ENCODE measurements at regions not wholly inside any gene's neighbourhood (a gene's known extent, or its start where the extent isn't known, plus 50 kb on each side); places are given as distances from the start of the nearest gene placed in this dataset.

DNA sequence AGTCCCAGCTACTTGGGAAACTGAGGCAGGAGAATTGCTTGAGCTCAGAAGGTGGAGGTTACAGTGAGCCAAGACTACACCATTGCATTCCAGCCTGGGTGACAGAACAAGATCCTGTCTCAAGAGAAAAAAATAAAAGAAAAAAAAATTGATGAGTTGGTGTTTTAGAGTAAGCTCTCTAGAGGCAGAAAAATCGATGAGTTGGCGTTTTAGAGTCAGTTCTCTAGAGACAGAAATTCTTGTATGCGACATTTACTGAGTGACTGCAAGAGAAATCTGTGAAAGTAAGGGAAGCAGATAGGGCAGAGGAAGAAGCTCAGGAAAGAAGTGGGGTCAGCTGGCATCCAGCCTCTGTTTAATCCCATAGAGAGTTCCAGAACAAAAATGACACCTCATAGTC lies 298.7 kb upstream of the ARRDC4 start:
- no peak overlapping the region for H3K4me3 ChIP-seq (ENCODE audit: low read depth, low read length)
- no peak for DNase-seq (ENCODE audit: low read depth)

DNA sequence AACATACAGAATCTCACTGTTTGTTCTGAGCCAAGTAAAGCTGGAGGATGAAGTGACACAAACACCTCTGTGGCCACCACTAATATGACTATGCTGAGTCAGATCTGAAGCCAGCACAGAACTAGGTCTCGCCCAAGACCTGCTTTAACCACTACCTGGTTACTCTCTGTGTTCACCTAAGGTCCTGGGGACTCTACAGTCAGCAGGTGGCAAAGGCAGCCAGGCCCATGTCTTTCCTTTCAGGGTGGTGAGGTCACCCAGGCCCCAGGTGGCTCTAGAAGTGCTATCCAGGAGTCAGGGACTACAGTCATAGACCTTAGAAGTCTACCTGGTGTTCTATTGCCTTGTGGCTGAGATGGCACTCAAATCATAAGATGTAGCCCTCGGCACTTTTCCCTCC lies 287.9 kb upstream of the ARRDC4 start:
- DNase-seq (ENCODE audit: low read depth) = no peak
- no peak overlapping the region for H3K4me3 ChIP-seq (ENCODE audit: low read depth, low read length)

DNA sequence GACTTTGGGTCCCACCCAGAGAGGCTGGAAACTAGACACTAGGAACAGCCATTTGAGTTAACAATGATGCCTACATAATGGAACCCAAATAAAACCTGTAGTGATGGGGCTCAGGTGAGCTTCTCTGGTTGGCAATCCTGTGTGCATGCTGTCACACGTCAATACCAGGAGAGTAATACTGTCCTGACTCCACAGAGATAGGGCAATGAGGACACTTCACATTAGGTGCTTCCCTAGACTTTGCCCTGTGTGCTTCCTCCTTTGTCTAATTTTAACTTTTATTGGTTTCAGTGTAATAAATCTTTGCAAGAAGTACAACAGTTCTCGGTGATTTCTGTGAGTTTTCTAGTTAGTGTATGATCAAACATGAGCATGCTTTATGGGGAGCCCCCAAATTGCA lies 281.8 kb upstream of the ARRDC4 start:
- no peak overlapping the region for H3K4me3 ChIP-seq (ENCODE audit: low read depth, low read length)
- no peak for DNase-seq (ENCODE audit: low read depth)

DNA sequence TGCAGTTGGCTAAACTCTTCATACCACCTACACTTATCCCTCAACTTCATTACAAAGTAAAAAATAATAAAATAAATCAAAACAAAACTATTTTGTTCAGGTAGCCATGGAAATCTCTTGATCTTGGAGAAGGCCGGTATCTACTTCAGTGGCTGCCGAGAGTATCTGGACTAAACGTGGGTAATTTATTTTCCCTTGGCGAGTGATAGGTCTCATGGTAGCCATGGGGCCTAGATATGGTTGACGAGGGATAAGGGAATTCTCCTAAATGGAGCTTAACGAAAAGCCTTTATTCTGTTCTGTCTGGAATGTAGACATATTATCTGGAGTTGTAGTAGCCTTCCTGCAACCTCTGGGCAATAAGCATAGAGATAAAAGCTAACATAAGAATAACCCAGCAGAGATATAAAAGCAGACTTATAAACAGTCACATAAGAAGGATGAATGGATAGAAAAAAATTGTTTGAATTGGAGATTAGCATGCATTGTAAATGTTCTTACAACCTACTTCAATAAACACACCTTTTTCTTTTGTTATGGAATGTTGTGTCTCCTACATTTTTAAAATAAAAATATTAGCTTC lies 281.3 kb upstream of the ARRDC4 start:
- no peak overlapping the region for H3K4me3 ChIP-seq (ENCODE audit: low read depth, low read length)
- no peak for DNase-seq (ENCODE audit: low read depth)

DNA sequence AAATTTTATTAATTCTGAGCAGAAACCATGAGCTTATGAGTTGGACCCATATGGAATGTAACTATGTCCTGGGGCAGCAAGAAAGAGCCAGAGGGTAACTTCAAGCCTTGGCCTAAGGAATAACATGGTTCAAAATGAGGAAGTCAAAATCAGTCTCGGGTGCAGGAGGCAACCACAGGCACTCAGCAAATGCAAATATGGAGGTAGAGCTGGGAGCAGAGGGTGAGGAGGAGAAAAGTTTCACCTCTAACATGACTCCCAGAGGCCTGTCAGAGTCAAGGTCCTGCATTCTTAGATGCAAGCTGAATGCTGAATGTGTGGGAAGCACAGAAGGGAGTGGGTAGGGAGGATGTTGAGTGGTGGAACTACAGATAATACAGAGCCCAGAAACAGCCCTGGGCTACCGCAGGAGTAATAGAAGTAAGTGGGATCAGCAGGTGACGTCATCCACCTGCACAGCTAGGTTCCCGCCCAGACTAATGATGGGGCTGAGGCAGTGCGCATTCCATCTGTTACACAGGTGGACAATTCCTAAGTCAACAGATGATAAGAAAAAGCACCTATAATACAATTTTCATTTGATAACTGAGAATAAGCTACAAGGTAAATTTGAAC lies 279.8 kb upstream of the ARRDC4 start:
- no peak for DNase-seq (ENCODE audit: low read depth)
- H3K4me3 ChIP-seq (ENCODE audit: low read depth, low read length) = no peak overlapping the region

DNA sequence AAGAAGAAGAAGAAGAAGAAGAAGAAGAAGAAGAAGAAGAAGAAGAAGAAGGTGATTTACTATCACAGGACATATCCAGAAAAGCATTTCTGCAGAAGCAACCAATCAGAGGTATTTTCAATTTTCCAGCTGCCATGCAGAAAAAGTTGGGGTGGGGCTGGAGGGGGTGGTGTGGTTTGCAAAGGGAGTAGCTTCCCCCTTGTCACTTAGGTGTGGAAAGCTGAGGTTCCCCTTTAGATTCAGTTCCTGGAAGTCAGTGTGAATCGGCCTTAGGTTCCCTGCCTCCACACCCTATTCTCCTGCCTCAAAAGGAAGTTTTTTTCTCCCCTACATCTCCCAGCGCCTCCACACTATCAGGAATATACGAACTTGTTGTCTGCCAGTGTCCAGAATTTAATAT lies 276.7 kb upstream of the ARRDC4 start:
- DNase-seq (ENCODE audit: low read depth) = no peak
- no peak overlapping the region for H3K4me3 ChIP-seq (ENCODE audit: low read depth, low read length)

DNA sequence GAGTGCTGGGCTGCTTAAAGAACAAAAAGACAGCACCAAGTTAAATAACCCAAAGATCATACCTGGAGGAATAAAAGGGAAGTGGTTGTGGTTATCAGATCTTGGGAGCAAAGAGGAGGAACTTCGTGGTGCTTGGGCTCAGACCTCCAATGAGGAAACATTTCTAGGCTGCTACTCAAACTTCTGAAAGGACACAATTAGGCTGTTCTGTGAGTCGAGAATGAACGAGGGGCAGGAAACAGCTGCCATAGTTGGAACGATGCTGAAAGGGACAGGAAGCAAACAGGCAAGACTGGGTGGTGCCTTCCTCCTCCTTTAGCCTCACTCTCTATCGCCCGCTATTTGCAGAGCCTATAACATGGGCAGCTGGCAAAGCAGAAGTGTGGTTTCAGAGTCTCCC lies 276.3 kb upstream of the ARRDC4 start:
- DNase-seq (ENCODE audit: low read depth) = no peak
- no peak overlapping the region for H3K4me3 ChIP-seq (ENCODE audit: low read depth, low read length)

DNA sequence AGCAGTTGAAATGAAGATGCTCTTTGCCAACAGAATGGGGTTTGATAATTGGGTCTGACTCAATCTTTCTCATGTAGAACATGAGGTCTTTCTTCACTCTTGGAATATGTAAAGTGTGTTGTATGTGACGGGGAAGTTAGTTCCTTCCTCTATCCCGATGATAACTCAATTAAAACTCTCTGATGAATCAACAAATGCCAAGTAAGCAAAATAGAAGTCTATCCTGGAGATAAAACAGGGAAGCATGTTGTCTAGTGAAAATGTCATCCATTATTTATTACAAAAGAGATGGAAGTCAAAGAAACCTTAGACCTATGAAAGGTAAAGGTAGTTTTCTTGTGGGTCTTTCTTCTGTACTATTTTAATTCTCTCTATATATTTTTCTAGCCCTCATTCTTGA lies 274.2 kb upstream of the ARRDC4 start:
- no peak for DNase-seq (ENCODE audit: low read depth)
- no peak overlapping the region for H3K4me3 ChIP-seq (ENCODE audit: low read depth, low read length)

DNA sequence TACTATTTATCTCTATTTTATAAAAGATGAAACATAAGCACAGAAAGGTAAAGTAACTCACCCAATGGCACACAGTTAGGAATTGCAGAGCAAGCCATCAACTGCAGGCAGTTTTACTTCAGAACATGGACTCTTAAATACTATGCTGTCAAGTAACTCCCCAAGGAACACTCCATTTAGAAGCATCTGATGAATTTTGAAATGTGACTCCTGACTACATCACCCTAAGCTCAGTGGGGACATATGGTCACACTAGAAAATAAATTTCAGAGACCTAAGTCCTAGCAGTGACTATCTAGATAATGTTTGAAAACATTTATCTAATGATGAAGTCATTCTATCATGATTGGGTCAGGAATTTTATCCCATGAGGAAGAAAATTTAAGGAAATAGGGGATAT lies 272.8 kb upstream of the ARRDC4 start:
- no peak for DNase-seq (ENCODE audit: low read depth)
- H3K4me3 ChIP-seq (ENCODE audit: low read depth, low read length) = no peak overlapping the region

DNA sequence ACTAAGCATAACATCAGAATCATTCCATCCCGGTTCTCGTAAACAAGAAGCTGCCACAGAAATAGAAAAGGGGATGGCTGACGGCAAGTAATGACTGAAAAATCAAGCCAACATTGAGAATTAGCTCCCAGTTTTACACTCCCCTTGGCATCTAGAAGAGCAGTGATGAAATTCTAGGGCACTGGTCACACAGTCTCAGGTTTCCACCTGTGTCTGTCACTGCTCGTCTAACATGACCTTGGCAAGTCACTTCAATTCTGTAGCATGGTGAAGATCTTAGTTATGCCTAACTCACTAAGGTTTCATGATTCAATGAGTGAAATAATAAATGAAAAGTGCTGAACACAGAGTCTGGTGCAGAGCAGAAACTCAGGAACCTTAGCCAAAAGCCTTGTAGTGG lies 272.3 kb upstream of the ARRDC4 start:
- no peak overlapping the region for H3K4me3 ChIP-seq (ENCODE audit: low read depth, low read length)
- DNase-seq (ENCODE audit: low read depth) = no peak

DNA sequence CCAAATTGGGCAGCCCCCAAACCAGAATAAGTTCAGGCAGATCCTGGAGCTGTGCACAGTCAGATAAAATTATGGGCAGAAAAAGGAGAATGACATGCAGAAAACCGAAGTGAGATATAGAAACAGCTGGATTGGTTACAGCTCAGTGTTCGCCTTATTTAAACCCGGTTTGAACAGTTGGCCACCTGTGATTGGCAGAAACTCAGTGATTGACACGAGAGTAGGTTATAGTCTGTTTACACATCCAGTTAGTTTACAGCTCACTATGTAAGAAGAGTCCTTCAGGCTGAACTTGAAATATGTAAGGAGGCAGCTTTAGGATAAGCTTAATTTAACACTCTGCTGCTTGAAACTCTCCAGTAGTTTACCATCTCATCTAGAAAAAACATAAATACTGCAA lies 271.6 kb upstream of the ARRDC4 start:
- no peak overlapping the region for H3K4me3 ChIP-seq (ENCODE audit: low read depth, low read length)
- DNase-seq (ENCODE audit: low read depth) = no peak

DNA sequence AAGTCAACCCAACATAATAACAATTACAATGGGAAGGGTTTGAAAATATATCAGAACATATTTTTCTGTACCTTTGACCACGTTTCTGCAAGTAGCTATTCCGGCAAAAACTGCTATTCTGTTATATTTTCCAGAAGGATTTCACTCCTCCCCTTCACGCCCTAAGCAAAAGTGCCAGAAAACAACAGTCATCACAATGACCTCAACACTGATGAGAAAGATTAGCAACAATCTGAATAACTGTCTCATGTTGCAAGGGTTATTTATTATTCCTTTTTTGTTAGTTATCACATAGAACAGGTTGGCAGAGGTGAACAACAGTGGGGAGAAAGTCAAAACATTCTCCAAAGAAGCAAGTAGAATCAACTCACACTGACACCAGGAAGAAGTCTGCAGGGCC lies 269.4 kb upstream of the ARRDC4 start:
- no peak for DNase-seq (ENCODE audit: low read depth)
- H3K4me3 ChIP-seq (ENCODE audit: low read depth, low read length) = no peak overlapping the region

DNA sequence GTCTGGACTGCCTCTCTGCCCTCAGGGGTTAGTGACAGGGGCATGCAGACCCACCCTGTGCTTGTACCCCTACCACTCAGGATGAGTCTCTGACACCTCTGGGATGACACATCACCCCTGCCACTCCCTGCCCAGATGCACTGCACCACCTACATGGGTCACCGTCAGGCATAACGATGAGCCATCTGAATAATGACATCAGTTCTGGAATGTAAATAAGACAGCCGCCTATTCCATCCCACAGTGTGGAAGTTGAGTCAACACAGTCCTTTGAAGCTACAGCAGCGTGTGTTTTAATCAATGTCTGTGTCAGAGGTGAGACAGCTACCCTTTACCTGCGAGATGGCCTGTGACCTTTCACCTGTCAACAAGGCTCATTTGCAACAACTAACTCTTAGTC lies 268.7 kb upstream of the ARRDC4 start:
- DNase-seq (ENCODE audit: low read depth) = no peak
- no peak overlapping the region for H3K4me3 ChIP-seq (ENCODE audit: low read depth, low read length)

DNA sequence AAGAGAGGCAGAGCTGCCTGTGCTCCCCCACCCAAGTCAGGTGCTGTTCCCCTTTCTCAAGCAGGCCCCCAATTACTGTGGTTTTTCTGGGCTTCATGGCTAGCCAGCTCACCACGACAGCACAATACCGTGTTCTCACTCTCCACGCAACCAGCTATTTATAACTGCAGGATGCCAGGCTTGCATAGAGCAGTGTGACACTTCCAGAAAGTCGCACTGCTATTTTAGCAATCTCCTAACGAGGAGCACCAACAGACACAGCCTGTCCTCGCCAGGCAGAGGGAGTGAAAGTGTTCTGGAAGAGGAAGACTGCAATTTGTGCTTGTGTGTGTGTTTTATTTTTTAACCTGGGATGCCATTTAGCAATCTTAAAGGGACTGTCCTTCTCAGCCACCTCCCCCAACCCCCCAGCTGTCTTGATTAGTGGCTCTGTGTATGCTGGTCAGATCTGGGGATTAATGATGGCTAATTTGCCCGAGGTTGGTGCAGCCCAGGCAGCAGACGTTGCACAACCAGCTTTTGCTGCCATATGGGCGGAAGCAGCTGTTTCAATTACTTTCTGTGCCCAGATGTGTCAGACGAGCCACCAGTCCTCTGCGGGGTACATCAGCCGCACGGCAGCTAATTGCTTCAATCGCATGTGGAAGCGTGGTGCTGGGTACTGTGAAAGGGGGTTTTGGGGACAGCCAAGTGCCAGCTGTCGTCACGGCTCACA lies 268.0 kb upstream of the ARRDC4 start:
- DNase-seq (ENCODE audit: low read depth) = no peak
- H3K4me3 ChIP-seq (ENCODE audit: low read depth, low read length) = no peak overlapping the region

DNA sequence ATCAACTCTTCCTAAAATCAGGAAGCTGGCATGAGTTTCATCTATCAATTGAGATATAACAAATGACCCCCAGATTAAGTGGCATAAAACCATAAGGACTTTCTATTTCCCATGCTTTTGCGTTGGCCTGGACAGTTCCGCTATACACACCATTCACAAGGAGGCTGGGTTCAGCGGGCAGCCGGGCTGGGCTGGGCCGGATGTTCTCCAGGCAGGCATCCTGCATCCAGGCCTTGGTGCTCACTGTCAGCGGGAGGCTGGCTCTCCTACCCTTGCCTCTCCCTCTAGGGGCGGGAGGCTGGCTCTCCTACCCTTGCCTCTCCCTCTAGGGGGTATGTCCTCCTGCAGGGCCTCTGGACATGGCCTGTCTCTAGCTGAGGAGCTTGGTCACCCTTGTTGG lies 266.0 kb upstream of the ARRDC4 start:
- DNase-seq (ENCODE audit: low read depth) = no peak
- no peak overlapping the region for H3K4me3 ChIP-seq (ENCODE audit: low read depth, low read length)

DNA sequence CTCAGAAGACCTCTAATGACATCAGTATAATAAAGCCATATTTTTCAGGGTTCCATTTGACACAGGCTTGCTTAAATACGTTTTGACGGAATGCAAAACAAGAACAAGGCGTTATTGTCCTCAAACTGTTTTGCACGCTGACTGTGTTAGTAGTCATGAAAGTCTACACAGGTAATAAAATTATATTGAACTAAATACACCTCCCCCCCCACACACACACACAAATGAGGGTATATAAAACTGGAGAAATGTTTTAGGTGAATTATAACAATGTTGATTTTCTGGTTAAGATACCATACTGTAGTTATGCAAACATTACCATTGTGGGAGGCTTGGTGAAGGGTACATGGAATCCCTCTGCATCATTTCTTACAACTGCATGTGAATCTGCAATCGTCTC lies 257.1 kb upstream of the ARRDC4 start:
- DNase-seq (ENCODE audit: low read depth) = no peak
- no peak overlapping the region for H3K4me3 ChIP-seq (ENCODE audit: low read depth, low read length)

DNA sequence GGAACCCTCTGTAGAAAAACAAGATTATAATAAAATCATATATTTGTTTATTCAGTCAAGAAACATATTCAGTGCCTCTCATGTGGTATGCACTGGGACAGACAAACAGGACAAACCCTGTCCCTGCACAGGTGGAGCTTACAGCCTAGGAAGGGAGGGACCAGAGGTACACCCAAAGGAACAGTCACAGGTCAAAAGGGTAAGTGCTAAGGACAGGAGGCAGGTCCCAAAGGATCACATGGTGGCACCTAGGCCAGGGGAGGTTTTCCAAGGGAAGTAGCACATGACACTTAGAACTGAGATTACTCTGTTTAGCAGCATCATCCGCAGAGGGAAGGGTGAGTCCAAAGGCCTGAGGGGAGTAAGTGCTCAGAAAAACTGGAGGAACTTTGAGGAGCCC lies 254.4 kb upstream of the ARRDC4 start:
- no peak for DNase-seq (ENCODE audit: low read depth)
- H3K4me3 ChIP-seq (ENCODE audit: low read depth, low read length) = no peak overlapping the region

DNA sequence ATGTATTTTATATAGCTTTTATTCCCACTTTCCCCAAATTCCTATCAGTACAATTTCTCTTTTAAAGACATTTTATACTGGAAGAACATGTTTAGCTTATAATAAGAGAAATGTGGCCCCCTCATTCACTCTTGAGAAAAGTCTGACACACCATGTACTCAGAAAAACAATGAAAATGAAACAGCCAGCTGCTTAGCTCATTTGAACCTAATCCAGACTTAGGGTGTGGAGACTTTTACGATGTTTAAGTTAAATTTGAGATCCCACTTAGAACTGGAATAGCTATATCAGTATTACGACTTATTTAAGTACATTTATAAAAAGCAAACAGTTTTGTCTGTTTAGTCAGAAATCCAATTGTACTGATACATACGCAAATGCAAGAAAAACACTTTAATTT lies 252.3 kb upstream of the ARRDC4 start:
- no peak overlapping the region for H3K4me3 ChIP-seq (ENCODE audit: low read depth, low read length)
- no peak for DNase-seq (ENCODE audit: low read depth)

DNA sequence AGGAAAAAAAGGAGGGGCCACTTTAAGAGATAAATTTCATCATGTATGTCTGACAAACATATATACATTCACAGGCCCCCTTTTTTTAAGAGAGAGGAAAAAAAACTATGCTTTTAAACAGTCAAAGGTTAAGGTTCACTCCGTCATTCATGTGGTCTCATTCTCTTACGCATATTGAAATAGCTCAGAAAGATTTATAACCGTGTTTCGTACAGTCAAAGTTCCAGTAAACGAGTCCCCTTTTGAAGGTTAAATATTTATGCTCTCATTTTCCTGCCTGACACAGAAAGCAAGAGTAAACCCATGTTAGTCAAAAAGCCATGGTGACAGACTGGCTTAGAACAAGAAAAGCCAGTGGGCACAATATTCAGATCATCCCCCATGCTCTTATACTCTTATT lies 248.0 kb upstream of the ARRDC4 start:
- no peak for DNase-seq (ENCODE audit: low read depth)
- H3K4me3 ChIP-seq (ENCODE audit: low read depth, low read length) = no peak overlapping the region

DNA sequence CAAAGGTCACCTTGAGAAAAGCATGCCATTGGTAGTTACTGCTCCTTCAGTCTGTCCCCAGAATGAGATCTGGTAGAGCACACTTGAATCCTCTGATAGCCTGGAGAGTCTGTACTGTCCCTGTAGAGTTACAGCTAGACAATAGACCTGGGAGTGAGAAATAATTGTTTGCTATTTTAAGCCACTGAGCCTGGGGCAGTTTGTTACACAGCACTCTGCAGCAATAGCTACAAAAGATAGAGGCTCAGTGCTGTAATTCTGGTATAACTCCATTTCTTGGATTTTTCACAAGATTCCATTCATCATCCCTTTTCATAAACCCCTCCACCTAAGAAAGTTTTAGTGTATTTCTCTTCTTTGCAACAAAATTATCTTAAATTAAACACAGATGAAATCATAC lies 242.7 kb upstream of the ARRDC4 start:
- no peak for DNase-seq (ENCODE audit: low read depth)
- H3K4me3 ChIP-seq (ENCODE audit: low read depth, low read length) = no peak overlapping the region

DNA sequence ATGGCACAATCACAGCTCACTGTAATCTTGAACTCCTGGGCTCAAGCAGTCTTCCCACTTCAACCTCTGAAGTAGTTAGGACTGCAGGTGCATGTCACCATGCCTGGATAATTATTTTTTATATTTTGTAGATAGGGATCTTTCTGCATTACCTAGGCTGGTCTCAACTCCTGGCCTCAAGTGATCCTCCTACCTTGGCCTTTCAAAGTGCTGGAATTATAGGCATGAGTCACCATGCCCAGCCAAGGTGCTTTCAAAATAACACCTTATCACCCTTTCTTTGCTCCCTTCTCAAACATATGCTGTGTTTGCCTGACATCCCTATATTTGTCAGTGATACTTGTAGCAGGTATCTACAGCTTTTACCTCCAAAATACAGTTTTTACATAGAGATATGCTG lies 242.0 kb upstream of the ARRDC4 start:
- H3K4me3 ChIP-seq (ENCODE audit: low read depth, low read length) = no peak overlapping the region
- no peak for DNase-seq (ENCODE audit: low read depth)

Measured in skeletal muscle cell (primary cell).